Osteoblast (primary cell): ENCODE measurements at regions not wholly inside any gene's neighbourhood (a gene's known extent, or its start where the extent isn't known, plus 50 kb on each side); places are given as distances from the start of the nearest gene placed in this dataset.
"Not testable (repeated sequence)": the region's sequence is repeated elsewhere in the genome, so short reads cannot be mapped to it uniquely, and the experiment has no call there.

Experiments
- DNase-seq: peaks from one replicate; pipeline ENCODE4 v3.0.0; 2011; ENCODE audit warnings: low spot score, mixed read lengths; ENCODE audit not compliant: insufficient read length; ENCODE audit errors: missing footprints
- H2AFZ ChIP-seq: 2 replicates; pipeline ENCODE4 v1.6.0; 2011; ENCODE audit warnings: mild to moderate bottlenecking, low read length
- H3K27ac ChIP-seq: 2 replicates; pipeline ENCODE4 v1.5.1; 2011; ENCODE audit warnings: mild to moderate bottlenecking, low read depth, low read length, moderate library complexity
- H3K27me3 ChIP-seq: 2 replicates; pipeline ENCODE4 v1.6.0; 2012; ENCODE audit warnings: mild to moderate bottlenecking, control low read depth, inconsistent platforms, low read length, moderate library complexity; ENCODE audit not compliant: insufficient read depth
- H3K36me3 ChIP-seq: 2 replicates; pipeline ENCODE4 v1.5.1; 2011; ENCODE audit warnings: mild to moderate bottlenecking, low read length, control low read depth, moderate library complexity; ENCODE audit not compliant: insufficient read depth
- H3K4me1 ChIP-seq: 2 replicates; pipeline ENCODE4 v1.5.1; 2011; ENCODE audit warnings: mild to moderate bottlenecking, low read length, control low read depth, moderate library complexity; ENCODE audit not compliant: insufficient read depth
- H3K4me2 ChIP-seq: 2 replicates; pipeline ENCODE4 v1.6.0; 2011; ENCODE audit warnings: mild to moderate bottlenecking, low read length; ENCODE audit not compliant: insufficient read depth
- H3K4me3 ChIP-seq: fragments of 200-600 bp; sonication (generic); 3 replicates; pipeline ENCODE4 v1.5.1; 2012; ENCODE audit warnings: mild to moderate bottlenecking, low read length, inconsistent platforms; ENCODE audit not compliant: insufficient read depth
- H3K79me2 ChIP-seq: 2 replicates; pipeline ENCODE4 v1.6.0; 2012; ENCODE audit warnings: mild to moderate bottlenecking, low read length, control low read depth, inconsistent platforms; ENCODE audit not compliant: insufficient read depth
- H3K9me3 ChIP-seq: 2 replicates; pipeline ENCODE4 v1.5.1; 2011; ENCODE audit warnings: low read depth, low read length, control low read depth
- H4K20me1 ChIP-seq: 2 replicates; pipeline ENCODE4 v1.6.0; 2012; ENCODE audit warnings: mild to moderate bottlenecking, low read length, control low read depth; ENCODE audit not compliant: insufficient read depth
- CTCF ChIP-seq: IDR thresholded peaks from 2 replicates; pipeline ENCODE4 v1.5.1; 2011; ENCODE audit warnings: mild to moderate bottlenecking, low read depth, low read length, moderate library complexity; ENCODE audit errors: extremely low read depth

GRCh38 chr12:42015051-42015461, 129.6 kb downstream of the GXYLT1 start:
- no peak overlapping the region for H3K4me2 ChIP-seq
- no peak overlapping the region for H3K27ac ChIP-seq
- no peaks in the 10 kb centered on the region for H4K20me1 ChIP-seq
- no peaks in the 10 kb centered on the region for H3K36me3 ChIP-seq
- no peaks in the 10 kb centered on the region for H3K27me3 ChIP-seq
- no peak overlapping the region for H3K4me3 ChIP-seq
- TF ChIP-seq CTCF = no peak
- no peaks in the 10 kb centered on the region for H3K4me1 ChIP-seq
- H2AFZ ChIP-seq = no peak overlapping the region
- H3K9me3 ChIP-seq = no peaks in the 10 kb centered on the region
- H3K79me2 ChIP-seq = no peaks in the 10 kb centered on the region
- no peak for DNase-seq

- not testable (repeated sequence) for H3K79me2 ChIP-seq, H3K36me3 ChIP-seq, H3K4me2 ChIP-seq, H3K27me3 ChIP-seq, H2AFZ ChIP-seq, H4K20me1 ChIP-seq, H3K4me1 ChIP-seq, H3K4me3 ChIP-seq, H3K27ac ChIP-seq, H3K9me3 ChIP-seq
- peak; percentile 58 for DNase-seq
These were observed 132.2 kb downstream of the GXYLT1 start for GRCh38 chr12:42012501-42012900.

GRCh38 chr12:42010715-42011114, 134.0 kb downstream of the GXYLT1 start:
- Histone ChIP-seq H3K27me3 (no peaks in the 10 kb centered on the region), H3K36me3 (no peaks in the 10 kb centered on the region), H2AFZ (no peak overlapping the region), H3K9me3 (no peaks in the 10 kb centered on the region), H4K20me1 (no peaks in the 10 kb centered on the region), H3K4me3 (no peak overlapping the region), H3K79me2 (no peaks in the 10 kb centered on the region), H3K27ac (no peak overlapping the region), H3K4me1 (no peaks in the 10 kb centered on the region), H3K4me2 (no peak overlapping the region)
- TF ChIP-seq CTCF = no peak
- DNase-seq = no peak

GRCh38 chr12:42010257-42010656, 134.4 kb downstream of the GXYLT1 start:
- Histone ChIP-seq H3K79me2 (no peaks in the 10 kb centered on the region), H3K9me3 (no peaks in the 10 kb centered on the region), H4K20me1 (no peaks in the 10 kb centered on the region), H3K36me3 (no peaks in the 10 kb centered on the region), H3K27me3 (no peaks in the 10 kb centered on the region), H3K27ac (no peak overlapping the region), H2AFZ (no peak overlapping the region), H3K4me2 (no peak overlapping the region), H3K4me3 (no peak overlapping the region), H3K4me1 (no peaks in the 10 kb centered on the region)
- TF ChIP-seq CTCF = no peak
- DNase-seq = no peak

GRCh38 chr12:42008996-42009395, 135.7 kb downstream of the GXYLT1 start:
- Histone ChIP-seq H3K4me1 (no peaks in the 10 kb centered on the region), H2AFZ (no peak overlapping the region), H3K27ac (no peak overlapping the region), H3K27me3 (no peaks in the 10 kb centered on the region), H3K79me2 (no peaks in the 10 kb centered on the region), H3K4me2 (no peak overlapping the region), H4K20me1 (no peaks in the 10 kb centered on the region), H3K36me3 (no peaks in the 10 kb centered on the region), H3K9me3 (no peaks in the 10 kb centered on the region), H3K4me3 (no peak overlapping the region)
- DNase-seq = no peak
- TF ChIP-seq CTCF = no peak
